Endothelial cell of umbilical vein (primary cell): ENCODE measurements at regions not wholly inside any gene's neighbourhood (a gene's known extent, or its start where the extent isn't known, plus 50 kb on each side); places are given as distances from the start of the nearest gene placed in this dataset.

Source experiments
- BruUV-seq: library from RNA; stranded (reverse); fragments of 400-500 nt; replicated peaks from 2 replicates; lab custom pipeline; 2021; lab: Mats Ljungman, UMichigan
- CTCF ChIA-PET: fragments of 300-600, 350-600 bp; sonication (Branson Sonifier 250); formaldehyde crosslinking; loops from one replicate; lab custom pipeline; 2021; ENCODE audit warnings: antibody characterized with exemption, inconsistent platforms; lab: Charles Lee
- POLR2A ChIA-PET: fragments of 300-600, 350-600 bp; sonication (Branson Sonifier 250); formaldehyde crosslinking; loops from one replicate; lab custom pipeline; 2021; ENCODE audit warnings: antibody characterized with exemption, inconsistent platforms; lab: Charles Lee
- DNase-seq: peaks from one replicate; pipeline ENCODE4 v3.0.0-alpha.2; 2011; ENCODE audit warnings: low read depth, low spot score
- FAIRE-seq: peaks from 2 replicates; lab custom pipeline; 2011; peaks lifted over from hg19 to GRCh38; lab: Jason Lieb, UNC
- H2AFZ ChIP-seq: 2 replicates; pipeline ENCODE4 v1.6.0; 2012; ENCODE audit warnings: low read depth, low read length, control low read depth, inconsistent platforms
- H3K27ac ChIP-seq: 2 replicates; pipeline ENCODE4 v1.5.1; 2011; ENCODE audit warnings: low read depth, mild to moderate bottlenecking, control low read depth, low read length, moderate library complexity; ENCODE audit not compliant: insufficient read depth
- H3K27me3 ChIP-seq, 2 experiments: 2 replicates each; pipeline versions ENCODE4 v1.6.0 to v1.6.1; 2011; ENCODE audit warnings: low read length in 2 of 2, mixed read lengths in 1 of 2; ENCODE audit not compliant: control insufficient read depth in 2 of 2, insufficient read depth in 2 of 2
- H3K36me3 ChIP-seq, 2 experiments: 2 replicates in 1 of 2; 3 replicates in 1 of 2; pipeline ENCODE4 v1.5.1; 2011; ENCODE audit warnings: low read length in 2 of 2, mild to moderate bottlenecking in 1 of 2, moderate library complexity in 1 of 2; ENCODE audit not compliant: control insufficient read depth in 2 of 2, insufficient read depth in 2 of 2; ENCODE audit errors: extremely low read depth in 1 of 2
- H3K4me1 ChIP-seq: 3 replicates; pipeline ENCODE4 v1.5.1; 2011; ENCODE audit warnings: mild to moderate bottlenecking, low read length; ENCODE audit not compliant: control insufficient read depth, insufficient read depth; ENCODE audit errors: extremely low read depth
- H3K4me2 ChIP-seq: 2 replicates; pipeline ENCODE4 v1.6.1; 2011; ENCODE audit warnings: low read length, control low read depth, mixed read lengths; ENCODE audit not compliant: insufficient read depth
- H3K4me3 ChIP-seq, 3 experiments: fragments of 200-600 bp in 1 of 3; sonication (generic), shearing (Covaris generic) in 1 of 3; replicated peaks in 1 of 3; 2 replicates each; pipeline ENCODE4 v1.5.1; 2011 to 2016; ENCODE audit warnings: control low read depth in 3 of 3, low read length in 3 of 3, mild to moderate bottlenecking in 2 of 3, inconsistent platforms in 1 of 3, low read depth in 1 of 3, moderate library complexity in 1 of 3; ENCODE audit not compliant: insufficient read depth in 1 of 3
- H3K79me2 ChIP-seq: 2 replicates; pipeline ENCODE4 v1.6.0; 2012; ENCODE audit warnings: low read length, inconsistent platforms; ENCODE audit not compliant: control insufficient read depth, insufficient read depth
- H3K9ac ChIP-seq: replicated peaks from 2 replicates; pipeline ENCODE3; 2011; ENCODE audit warnings: low read length, control low read depth; ENCODE audit not compliant: insufficient read depth; ENCODE audit errors: extremely low read depth
- H3K9me1 ChIP-seq: replicated peaks from 3 replicates; pipeline ENCODE4 v1.6.0; 2011; ENCODE audit warnings: mild to moderate bottlenecking, low read length; ENCODE audit not compliant: control insufficient read depth, insufficient read depth; ENCODE audit errors: extremely low read depth
- H3K9me3 ChIP-seq: replicated peaks from 2 replicates; pipeline ENCODE4 v1.5.1; 2012; ENCODE audit warnings: low read length, inconsistent platforms; ENCODE audit not compliant: control insufficient read depth, insufficient read depth
- H4K20me1 ChIP-seq: replicated peaks from 2 replicates; pipeline ENCODE3; 2011; ENCODE audit warnings: mild to moderate bottlenecking, low read length; ENCODE audit not compliant: control insufficient read depth, insufficient read depth; ENCODE audit errors: extremely low read depth
- CTCF ChIP-seq, 2 donors: IDR thresholded peaks; 1 replicate in 1 of 2; 2 replicates in 1 of 2; pipeline ENCODE4 v1.5.1; 2011; ENCODE audit warnings: low read length in 2 of 2, mild to moderate bottlenecking in 2 of 2, moderate library complexity in 2 of 2, control low read depth in 1 of 2, inconsistent platforms in 1 of 2, low read depth in 1 of 2; ENCODE audit not compliant: insufficient read depth in 1 of 2; ENCODE audit errors: extremely low read depth in 1 of 2
- EZH2 ChIP-seq: IDR thresholded peaks from 2 replicates; pipeline ENCODE4 v1.6.1; 2012; ENCODE audit warnings: borderline replicate concordance, low read depth, mild to moderate bottlenecking, moderate library complexity, low read length, inconsistent platforms; ENCODE audit not compliant: severe bottlenecking
- FOS ChIP-seq: IDR thresholded peaks from 2 replicates; pipeline ENCODE4 v1.6.1; 2011; ENCODE audit warnings: mild to moderate bottlenecking, low read length, moderate library complexity, borderline replicate concordance; ENCODE audit not compliant: insufficient read depth
- GATA2 ChIP-seq: IDR thresholded peaks from 2 replicates; pipeline ENCODE4 v1.7.0; 2011; ENCODE audit warnings: low read depth, mild to moderate bottlenecking, moderate library complexity, mixed read lengths, low read length; ENCODE audit not compliant: insufficient read length, insufficient read depth
- JUN ChIP-seq: IDR thresholded peaks from 2 replicates; pipeline ENCODE4 v1.6.1; 2011; ENCODE audit warnings: borderline replicate concordance, low read depth; ENCODE audit not compliant: insufficient read length, insufficient read depth
- MAX ChIP-seq: IDR thresholded peaks from 2 replicates; pipeline ENCODE4 v1.6.1; 2011; ENCODE audit not compliant: insufficient read depth, insufficient read length
- MYC ChIP-seq: IDR thresholded peaks from one replicate; pipeline ENCODE4 v1.6.1; 2011; ENCODE audit warnings: mild to moderate bottlenecking, low read depth, low read length
- POLR2A ChIP-seq: IDR thresholded peaks from 2 replicates; pipeline ENCODE4 v1.6.1; 2012; ENCODE audit warnings: low read depth, mild to moderate bottlenecking, control low read depth, low read length
- POLR2AphosphoS5 ChIP-seq: IDR thresholded peaks from 2 replicates; pipeline ENCODE4 v1.6.1; 2012; ENCODE audit warnings: low read depth, mild to moderate bottlenecking, control low read depth, low read length, moderate library complexity; ENCODE audit not compliant: insufficient read depth
- dilution Hi-C: fragments of 300-500 bp; cut with MboI; formaldehyde crosslinking; loops from one replicate; pipeline ENCODE4 v1.15.0; 2019; ENCODE audit warnings: low sequenced_read_pairs; ENCODE audit not compliant: extremely low pct_ligation_motif_present
- intact Hi-C: fragments of 100-400 bp; cut with micrococcal nuclease; formaldehyde crosslinking; loops from one replicate; pipeline ENCODE4 v1.10.0; 2022

GRCh38 chr10:118474111-118474510, 121.3 kb downstream of the PRLHR start:
- no peak for FAIRE-seq
- no peak overlapping the region for H3K4me2 ChIP-seq
- no peak overlapping the region for H3K4me3 ChIP-seq
- DNase-seq = no peak
- intact Hi-C loops (no loop called here), dilution Hi-C loops (no loop called here)
- TF ChIP-seq MAX (no peak), POLR2A (no peak), EZH2 (no peak), CTCF (IDR thresholded peaks at IDR 0.05; ENCODE audit: extremely low read depth in 1 of 2, insufficient read depth in 1 of 2, low read depth in 1 of 2, low read length in 2 of 2) (no peak)
- CTCF ChIA-PET = no interaction called here
- H3K9ac ChIP-seq = no peak overlapping the region
- H3K27ac ChIP-seq = no peak overlapping the region
- H3K4me1 ChIP-seq = no peaks in the 10 kb centered on the region
- POLR2A ChIA-PET = no interaction called here
- no peak overlapping the region for H2AFZ ChIP-seq
- no peaks in the 10 kb centered on the region for H3K36me3 ChIP-seq
- no peaks in the 10 kb centered on the region for H3K9me3 ChIP-seq
- no peaks in the 10 kb centered on the region for H3K9me1 ChIP-seq
- no peaks in the 10 kb centered on the region for H3K27me3 ChIP-seq
- no peaks in the 10 kb centered on the region for H3K79me2 ChIP-seq
- BruUV-seq = no TSS peak
- H4K20me1 ChIP-seq = no peaks in the 10 kb centered on the region

GRCh38 chr10:118473305-118473960, 122.0 kb downstream of the PRLHR start:
- Histone ChIP-seq H3K9ac (no peak overlapping the region), H3K9me1 (no peaks in the 10 kb centered on the region), H3K4me2 (no peak overlapping the region), H3K36me3 (no peaks in the 10 kb centered on the region), H3K79me2 (no peaks in the 10 kb centered on the region), H2AFZ (no peak overlapping the region), H3K27ac (no peak overlapping the region), H3K9me3 (no peaks in the 10 kb centered on the region), H4K20me1 (no peaks in the 10 kb centered on the region), H3K4me1 (no peaks in the 10 kb centered on the region), H3K4me3 (no peak overlapping the region), H3K27me3 (no peaks in the 10 kb centered on the region)
- CTCF ChIA-PET = interaction anchor here (1.1 kb wide), 1 partner anchor 14 kb away, joined by 3 read pairs; no protein-coding TSS in a partner anchor
- intact Hi-C loops (no loop called here), dilution Hi-C loops (no loop called here)
- POLR2A ChIA-PET = no interaction called here
- DNase-seq (no peak), FAIRE-seq (no peak)
- BruUV-seq = no TSS peak
- TF ChIP-seq MAX (no peak), FOS (no peak), POLR2AphosphoS5 (no peak), CTCF (IDR thresholded peaks at IDR 0.05; ENCODE audit: extremely low read depth in 1 of 2, insufficient read depth in 1 of 2, low read depth in 1 of 2, low read length in 2 of 2) (no peak), EZH2 (no peak), GATA2 (no peak), POLR2A (no peak), JUN (no peak), MYC (no peak)
